GM12872 (cell line): ENCODE measurements at regions not wholly inside any gene's neighbourhood (a gene's known extent, or its start where the extent isn't known, plus 50 kb on each side); places are given as distances from the start of the nearest gene placed in this dataset.

Experiments
- TF ChIP-seq, protein P1 (sequence below): IDR thresholded peaks from 3 replicates; pipeline ENCODE4 v1.5.1; 2011; ENCODE audit warnings: low read depth, mild to moderate bottlenecking, low read length, moderate library complexity; ENCODE audit not compliant: insufficient read depth

DNA sequence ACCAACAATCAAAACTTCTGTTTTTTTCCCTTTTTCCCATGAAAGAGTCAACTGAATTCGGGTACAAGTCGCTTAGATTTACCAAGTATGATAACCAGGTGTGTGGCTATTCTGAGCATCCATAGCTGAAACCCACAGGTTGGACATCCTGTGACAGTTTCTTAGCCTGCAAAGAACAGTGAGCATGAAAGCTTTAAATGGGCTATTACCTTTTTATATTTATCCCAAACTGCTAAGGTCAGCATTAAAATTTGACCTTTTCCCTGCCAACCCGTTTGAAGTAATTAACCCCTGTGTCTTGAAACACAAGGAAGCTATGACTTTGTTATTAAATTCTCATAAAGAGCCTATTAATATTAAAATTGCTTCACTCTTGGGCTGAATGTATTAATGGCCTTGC, 1065.0 kb upstream of the RBFOX1 start:
- TF ChIP-seq, protein P1, sequence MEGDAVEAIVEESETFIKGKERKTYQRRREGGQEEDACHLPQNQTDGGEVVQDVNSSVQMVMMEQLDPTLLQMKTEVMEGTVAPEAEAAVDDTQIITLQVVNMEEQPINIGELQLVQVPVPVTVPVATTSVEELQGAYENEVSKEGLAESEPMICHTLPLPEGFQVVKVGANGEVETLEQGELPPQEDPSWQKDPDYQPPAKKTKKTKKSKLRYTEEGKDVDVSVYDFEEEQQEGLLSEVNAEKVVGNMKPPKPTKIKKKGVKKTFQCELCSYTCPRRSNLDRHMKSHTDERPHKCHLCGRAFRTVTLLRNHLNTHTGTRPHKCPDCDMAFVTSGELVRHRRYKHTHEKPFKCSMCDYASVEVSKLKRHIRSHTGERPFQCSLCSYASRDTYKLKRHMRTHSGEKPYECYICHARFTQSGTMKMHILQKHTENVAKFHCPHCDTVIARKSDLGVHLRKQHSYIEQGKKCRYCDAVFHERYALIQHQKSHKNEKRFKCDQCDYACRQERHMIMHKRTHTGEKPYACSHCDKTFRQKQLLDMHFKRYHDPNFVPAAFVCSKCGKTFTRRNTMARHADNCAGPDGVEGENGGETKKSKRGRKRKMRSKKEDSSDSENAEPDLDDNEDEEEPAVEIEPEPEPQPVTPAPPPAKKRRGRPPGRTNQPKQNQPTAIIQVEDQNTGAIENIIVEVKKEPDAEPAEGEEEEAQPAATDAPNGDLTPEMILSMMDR = no peak

DNA sequence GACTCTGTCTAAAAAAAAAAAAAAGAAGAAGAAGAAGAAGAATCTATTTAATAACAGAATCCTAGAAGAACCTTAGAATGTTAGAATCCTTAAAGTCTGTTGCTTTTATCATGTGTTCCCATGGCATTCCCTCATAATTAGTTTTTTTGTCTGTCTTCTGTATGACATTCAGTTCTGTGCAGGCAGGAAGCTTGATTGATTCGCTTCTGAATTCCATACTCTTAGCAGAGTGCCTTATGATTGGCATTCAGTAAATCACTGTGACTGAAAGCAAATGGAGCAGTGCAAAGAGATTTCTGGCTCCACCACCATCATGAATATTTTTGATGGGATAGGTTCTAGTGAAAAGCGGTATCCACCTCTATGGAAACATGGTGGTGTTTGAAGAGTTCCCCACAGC, 1065.9 kb upstream of the RBFOX1 start:
- TF ChIP-seq, protein P1 = no peak

DNA sequence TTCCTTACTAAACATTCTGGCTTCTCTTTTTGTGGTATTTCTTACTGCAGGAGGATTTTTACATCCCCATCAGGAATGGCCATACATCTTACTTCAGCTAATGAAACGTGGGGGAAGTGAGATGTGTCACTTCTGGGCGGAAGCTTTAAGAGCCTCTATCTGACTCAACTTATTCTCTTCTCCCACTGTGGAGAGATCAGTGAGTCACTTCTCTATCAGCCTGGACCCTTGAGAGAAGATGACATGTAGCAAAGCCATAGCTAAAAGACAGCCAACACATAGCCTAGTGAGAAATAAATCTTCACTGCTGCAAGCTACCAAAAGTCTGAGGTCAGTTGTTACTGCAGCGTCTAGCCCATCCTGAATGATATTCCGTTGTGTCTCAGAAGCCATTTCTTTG, 1066.7 kb upstream of the RBFOX1 start:
- TF ChIP-seq, protein P1 = no peak

DNA sequence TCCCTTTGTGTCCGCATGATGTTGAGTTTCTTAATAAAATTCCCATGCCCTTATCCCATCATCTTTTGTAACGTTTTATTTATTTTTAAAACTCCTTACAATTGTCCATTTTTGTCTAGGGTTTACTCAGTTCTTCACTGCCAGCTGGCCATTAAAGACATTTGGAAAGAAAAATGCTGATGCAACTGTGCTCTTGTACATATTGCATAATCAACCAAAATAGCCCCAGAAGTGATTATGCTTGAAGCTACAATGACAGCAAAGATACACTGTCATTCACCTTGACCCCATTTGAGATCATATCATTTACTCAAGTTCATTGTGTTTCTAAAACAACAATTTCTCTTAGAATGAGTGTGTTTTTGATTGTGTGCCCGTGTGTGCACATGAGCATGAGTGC, 1074.6 kb upstream of the RBFOX1 start:
- TF ChIP-seq, protein P1 = no peak

DNA sequence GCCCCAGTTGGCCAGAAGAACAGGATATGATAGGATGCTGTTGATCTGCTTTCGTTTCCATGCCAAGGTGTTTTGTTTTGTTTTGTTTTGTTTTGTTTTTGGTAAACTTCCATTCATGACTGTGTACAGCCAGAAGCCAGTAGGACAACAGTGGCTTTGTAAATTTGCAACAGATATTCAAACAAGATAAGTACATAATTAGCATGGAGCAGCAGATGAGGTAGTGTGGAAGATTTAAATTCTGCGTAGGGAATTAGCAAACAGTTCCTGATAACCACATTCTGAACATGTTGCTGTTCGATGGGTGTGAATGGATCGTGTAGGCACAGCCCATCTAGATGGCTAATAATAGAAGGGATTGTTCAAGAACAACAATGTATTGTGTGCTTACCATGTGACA, 1080.1 kb upstream of the RBFOX1 start:
- TF ChIP-seq, protein P1 = no peak

DNA sequence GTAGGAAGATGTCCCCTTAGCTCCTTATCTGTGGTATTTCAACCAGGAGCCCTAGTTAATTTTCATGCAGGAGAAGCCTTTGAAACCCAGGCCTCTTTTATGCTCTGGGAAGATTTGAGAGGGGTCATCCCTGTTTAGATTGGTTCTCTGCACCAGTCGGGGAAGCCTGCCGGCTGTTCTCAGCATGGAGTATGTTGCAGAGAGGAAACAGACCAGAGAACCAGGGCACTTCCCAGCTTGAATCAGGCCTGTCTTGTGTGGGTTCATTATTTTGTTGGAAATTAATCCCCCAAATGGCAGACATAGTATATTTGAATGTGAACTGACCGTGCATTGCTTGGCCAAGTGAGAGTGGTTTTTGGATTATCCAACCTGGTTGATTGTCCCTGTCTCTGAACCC, 1082.1 kb upstream of the RBFOX1 start:
- TF ChIP-seq, protein P1 = no peak

DNA sequence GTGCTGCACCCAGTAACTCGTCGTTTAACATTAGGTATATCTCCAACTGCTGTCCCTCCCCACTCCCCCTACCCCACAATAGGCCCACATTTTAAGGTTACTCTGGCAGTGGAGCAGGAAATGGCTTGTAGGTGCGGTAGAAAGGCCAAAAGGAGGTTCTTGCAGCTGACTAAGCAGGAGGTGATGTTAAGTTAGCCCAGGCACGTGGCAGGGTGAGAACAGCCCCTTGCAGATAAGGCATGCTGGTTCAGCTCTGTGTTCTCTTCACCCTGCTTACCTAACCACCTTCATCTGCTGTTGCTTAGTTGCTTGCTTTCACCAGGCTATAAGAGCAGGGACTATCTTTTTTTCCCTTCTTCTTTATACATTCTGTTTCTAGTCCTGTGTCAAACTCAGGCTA, 1082.8 kb upstream of the RBFOX1 start:
- TF ChIP-seq, protein P1 = no peak

DNA sequence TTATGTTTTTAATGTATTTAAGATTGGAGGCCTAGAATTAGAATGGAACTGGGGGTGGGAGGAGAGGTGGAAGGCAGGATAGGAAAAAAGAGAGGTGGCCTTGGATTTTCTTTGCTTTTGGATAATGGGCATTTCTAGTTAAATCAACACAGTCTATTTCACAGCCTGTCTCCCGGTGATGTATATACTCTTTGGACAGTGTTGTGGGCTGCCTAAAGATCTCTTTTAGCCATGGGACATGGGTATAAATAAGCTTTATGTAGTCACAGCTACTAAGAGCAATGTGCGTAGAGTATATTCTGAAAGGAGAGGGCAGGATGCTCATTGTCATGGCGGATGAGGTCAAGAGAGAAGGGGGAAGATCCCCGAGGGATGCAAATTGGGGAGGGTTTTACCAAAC, 1084.4 kb upstream of the RBFOX1 start:
- TF ChIP-seq, protein P1 = no peak
